ENCODE measurements at regions not wholly inside any gene's neighbourhood (a gene's known extent, or its start where the extent isn't known, plus 50 kb on each side); places are given as distances from the start of the nearest gene placed in this dataset.
"Not testable (repeated sequence)": the region's sequence is repeated elsewhere in the genome, so short reads cannot be mapped to it uniquely, and the experiment has no call there.

DNA sequence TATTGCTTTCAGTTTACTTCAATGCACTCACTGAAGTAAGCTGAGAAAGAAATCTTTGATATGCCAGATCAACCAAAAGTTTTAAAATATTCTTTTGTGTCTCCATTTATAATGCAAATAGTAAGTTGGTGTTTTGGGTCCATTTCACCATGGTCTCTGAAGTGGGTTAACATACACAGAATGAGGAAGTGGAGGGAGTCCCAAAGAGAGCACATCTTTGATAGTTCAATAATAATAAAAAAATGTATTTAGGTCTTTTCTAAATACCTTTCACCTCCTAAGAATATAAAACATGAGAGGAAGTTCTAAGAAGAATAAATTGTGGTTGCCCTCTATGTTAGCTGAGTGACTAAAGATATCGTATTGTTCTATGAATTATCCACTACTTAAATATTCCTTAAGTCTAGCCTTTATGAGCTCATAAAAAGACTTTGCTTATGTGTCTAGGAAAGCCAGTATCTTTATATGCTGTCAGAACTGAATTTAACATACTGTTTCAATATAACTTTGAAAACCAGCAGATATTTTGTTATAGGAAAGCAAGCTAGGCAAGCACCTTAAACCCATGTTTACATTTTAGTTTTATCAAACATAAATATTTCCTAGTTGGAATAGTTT is 148.7 kb upstream of the ZEB2 start:
- no peak for DNase-seq

DNA sequence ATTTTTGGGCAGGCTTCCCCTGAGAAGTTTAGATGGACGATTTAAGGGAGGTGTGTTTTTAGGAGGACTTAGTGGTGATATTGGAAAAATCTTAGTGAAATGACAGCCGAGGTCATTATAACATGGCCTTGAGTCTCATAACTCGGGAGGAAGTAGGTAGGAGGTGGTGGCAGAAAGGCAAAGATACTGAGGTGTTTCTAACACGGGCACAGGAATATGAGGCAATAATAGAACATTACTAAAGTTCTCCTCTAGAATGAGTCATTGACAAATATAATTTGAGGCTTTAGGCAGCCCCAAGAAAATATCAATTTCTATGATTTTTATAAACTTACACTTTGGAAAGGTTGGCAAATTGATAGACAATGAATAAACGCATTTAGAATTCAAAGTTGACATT is 146.1 kb upstream of the ZEB2 start:
- no peak for DNase-seq

DNA sequence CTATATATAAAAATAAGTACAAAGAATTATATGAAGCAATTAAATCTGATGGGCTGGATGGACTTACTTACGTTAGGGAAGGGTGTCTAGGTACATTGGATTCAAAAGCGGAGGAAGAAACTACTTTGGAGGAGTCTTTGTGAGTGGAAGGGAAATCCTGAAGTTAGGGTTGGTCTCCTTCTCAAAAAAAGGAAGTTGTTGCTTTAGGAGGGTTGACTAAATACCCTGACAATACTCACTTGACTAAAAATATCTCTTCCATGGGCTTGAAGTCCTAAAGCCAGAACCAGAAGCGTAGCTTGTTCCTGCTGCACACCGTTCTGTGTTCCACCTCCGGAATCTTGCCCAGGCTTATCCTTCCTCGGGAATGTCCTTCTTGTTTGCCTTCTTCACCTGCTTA is 143.3 kb upstream of the ZEB2 start:
- no peak for DNase-seq

DNA sequence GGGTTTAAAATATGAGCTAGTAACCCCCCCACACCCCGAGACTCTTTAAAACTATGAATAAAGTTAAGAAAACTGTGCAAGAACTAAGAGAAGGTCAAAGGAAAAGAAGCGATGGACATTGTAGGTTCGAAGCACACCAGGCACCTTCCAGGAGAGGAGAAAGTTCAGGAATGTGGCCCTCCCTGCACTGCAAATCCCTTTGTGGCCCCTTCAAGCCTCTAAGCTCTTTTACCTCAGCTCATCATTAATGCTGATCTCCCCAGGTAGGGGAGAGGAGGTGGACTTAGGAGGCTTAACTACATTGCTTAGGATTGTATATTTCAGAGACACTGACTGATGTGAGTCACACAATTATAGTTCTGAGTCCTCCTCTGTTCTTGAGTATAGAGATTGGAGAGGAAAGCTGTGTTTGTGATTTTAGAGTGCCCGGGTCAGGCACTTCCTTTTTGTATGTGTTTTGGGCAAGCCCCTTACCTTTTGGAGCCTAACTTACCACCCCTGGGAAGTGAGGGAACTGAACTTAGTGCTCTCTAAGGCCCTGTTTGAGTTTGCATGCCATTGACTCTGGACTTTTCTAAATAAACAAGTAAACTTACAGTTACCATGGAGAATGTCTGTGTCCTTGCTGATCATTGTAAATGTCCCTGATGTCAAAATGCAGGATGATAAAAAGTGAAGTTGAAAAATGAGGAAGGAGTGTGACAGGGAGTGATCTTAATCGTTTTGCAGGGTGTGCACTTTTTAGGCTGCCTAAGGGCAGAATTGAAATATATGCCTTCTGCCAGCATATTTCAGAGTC is 140.8 kb upstream of the ZEB2 start:
- no peak for DNase-seq

DNA sequence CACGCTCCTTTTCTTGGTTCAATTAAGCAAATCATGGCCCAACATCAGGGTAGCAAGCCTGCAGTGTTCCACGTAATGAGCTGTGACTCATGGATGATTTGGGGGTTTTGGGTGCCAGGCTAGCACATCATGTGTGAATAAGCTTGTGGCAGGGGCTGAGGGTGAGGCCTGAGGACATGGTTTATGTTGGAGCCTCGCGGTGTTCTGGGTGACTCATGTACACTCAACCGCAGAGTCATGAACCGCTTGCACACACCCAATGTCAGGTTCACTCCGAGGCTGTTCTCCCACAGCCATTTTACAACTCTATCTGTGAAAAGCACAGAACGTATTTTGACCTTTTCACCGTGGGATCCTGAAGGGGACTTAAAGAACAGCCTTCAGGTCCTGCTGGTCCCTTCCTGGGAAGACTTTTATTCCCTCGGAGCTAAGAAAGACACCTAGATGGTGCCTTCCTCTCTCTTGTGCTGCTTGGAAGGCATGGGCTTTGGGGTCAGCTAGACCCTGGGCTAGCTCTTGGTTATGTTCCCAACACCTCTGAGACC is 139.9 kb upstream of the ZEB2 start:
- no peak for DNase-seq

DNA sequence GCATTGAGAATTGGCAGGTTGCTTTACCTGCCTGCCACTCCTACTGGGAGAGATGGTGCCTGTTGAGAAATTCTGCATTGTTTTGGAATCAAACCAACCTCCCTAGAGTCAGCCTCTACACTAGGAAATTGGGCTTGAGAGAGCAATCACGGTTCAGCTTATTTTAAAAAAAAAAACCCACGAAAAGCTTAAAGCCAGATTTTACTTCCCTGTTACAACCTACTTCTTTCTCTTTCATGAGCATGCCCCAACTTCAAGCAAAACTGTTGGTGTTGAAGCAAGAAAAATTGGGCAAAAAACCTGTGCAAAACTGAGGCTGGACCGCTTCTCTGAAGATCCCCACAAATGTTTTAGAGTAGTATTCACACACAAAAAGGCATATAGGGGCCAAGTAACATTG is 134.6 kb upstream of the ZEB2 start:
- DNase-seq: no peak

DNA sequence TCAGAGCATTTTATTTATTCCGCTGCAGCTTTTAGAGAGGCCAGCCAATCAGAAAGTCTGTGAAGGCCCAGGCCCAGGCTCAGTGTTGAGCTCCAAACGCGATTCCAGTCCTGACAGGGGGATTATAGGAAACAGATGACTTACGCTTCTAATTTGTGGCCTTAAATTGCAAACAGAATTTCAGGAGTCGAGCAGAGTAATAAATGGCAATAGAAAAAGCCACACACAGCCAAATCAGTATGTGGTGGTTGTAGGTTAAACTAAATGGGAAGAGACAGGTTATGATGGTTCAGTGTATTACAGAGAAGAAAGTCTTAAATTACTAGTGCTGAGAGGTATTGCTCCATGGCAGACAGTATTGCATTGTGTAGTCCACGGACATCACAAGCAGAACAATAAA is 131.0 kb upstream of the ZEB2 start:
- DNase-seq: no peak

DNA sequence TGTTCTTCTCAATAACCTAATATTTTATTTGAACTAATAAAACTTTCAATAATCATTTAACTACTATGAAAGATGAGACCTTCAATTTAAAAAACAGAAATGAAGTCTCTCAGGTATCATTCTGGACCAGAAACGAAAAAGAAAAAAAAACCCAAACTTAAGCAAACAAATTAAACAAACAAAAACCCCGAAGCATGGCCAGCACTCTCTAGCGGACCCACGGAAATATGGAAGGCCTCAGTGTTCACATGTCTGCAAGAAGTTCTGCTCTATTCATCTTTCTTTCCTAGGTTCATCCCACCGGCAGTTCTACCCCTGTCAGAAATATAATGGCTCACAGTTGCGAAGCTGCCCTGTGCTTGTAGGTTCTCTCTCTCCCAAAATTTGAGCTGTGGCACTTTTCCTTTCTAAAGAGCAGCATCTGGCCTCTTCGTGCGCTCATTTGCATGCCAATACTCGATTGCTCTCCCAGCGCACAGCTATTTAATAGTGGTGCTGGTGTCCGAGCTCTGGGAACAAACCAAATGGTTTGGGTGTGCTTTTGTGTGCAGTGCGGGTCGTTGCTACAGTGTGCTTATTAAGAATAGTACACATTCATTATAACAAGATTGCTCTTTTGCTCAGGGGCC is 129.0 kb upstream of the ZEB2 start:
- no peak for DNase-seq

DNA sequence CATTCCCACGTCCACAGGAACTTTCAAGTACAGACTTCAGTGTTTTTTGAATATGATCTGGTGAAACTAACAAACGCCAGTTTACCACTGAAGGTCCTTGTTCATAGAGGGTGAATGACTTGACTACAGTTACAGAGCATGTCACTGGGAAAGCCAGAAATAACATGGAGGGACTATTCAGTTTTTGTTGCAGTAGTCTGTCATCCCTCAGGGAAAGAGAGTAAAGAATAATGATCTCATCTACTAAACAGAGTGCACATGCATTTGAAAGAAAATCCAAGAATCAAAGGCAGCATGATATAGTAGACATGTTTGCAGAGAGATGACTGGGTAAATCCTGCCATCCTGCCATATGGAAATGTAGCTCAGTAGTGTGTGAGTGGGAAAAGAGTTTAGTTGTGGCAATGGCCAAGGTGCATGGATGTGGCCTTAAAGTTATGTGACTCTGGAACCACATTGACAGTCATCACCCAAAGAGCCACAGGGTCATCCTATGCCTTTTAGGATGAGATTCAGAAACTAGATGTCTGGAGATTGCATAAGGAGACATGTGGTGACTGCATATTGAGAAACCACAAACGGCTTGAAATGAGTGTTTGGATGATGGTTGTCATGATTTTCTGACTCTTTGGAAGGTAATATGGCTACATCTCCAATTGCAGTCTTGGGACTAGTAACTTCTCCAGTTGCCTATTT is 125.3 kb upstream of the ZEB2 start:
- no peak for DNase-seq

DNA sequence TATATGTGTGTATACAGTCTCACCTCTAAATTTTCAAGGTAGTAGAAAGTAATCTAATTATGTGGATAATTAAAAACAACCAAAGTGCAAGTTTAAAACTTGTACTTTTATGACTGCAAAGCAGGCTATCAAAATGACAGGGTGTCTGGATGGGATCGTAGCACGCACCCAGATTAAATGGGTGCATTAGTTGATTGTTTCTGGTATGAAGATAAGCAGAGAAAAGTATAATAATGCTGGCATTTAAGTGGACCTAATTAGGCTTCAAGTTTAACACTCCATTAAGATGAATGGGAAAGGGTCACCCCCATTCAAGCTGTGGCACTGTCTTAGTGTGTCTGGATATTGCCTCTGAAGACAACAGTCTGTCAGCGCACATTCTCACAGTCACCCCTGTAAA is 124.6 kb upstream of the ZEB2 start:
- DNase-seq: no peak

DNA sequence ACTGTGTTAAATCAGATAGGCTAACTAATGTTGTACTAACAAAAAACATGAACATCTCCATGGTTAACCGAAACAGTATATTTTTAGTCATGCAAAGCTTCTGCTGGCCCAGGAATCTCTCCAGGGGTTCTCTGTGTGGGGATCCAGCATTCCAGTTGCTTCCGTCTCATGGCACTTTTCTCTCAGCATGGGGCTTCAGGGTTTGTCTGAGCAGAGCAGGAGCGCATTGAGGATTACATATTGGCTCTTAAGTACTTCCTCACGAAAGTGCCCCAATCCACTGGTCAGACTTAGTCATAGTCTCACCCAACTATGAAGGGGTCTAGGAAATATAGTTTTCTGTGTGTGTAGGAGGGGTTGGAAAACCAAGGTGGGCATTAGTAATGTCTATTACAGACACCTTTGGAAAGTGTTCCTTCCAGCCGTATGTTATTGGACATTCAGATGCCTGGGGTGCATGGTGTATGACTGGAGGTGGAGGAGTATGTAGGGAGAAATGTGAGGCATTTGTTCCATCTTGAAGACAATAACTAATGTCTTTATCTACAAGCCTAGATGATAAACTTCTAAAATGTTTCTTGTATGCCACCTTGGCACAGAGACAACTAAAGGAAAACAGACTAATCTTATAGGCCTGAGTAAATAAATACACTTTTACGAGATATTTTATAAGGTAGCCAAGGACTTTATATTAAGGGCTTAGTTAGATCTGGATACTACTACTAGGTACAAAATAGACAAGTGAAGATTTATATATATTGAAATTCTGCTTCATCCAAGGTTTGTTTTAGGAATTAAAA is 123.8 kb upstream of the ZEB2 start:
- no peak for DNase-seq

DNA sequence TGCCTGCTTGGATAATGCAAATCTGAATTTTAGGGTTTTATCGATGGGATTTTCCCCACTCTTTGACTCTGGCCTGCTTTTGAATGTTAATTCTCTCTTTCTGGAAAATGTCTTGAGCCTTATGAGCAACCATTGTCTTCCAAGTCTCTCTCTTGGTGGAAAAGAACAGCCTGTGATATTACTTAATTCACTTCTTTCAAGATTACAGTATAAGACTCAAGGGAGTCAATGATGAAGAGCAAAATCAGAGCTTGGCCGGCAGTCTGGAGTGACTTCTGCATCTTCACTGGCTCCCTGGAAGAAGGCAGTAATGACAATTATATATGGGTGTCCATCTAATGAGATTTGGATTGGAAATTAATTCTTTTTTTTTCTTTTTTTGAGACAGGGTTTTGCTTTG is 122.9 kb upstream of the ZEB2 start:
- DNase-seq: no peak

DNA sequence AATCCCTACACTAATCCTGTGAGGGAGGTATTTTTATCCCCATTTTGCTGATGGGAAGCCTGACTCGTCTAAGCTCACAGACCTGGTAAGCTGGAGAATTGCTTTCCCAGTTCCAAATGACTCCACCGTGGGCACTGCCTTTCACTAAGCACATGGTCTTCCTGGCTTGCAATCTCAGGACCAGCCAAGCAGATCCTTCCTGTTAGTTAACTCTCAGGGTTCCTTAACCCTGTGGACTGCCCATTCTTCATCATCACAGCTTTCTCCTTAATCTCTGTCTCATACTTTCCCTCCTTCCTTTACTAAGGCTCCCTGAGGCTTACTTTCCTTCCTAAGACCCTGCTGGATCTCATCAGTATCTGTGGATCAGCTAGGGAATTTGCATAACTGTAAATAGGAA is 122.2 kb upstream of the ZEB2 start:
- DNase-seq: no peak

DNA sequence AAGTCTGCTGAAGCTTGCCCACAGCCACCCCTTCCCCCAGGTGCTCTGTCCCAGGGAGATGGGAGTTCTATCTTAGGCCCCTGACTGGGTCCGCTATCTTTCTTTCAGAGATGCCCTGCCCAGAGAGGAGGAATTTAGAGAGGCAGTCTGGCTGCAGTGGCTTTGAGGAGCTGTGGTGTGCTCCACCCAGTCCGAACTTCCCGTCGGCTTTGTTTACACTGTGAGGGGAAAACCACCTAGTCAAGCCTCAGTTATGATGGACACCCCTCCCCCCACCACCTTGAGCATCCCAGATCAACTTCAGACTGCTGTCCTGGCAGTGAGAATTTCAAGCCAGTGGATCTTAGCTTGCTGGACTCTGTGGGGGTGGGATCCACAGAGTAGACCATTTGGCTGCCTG is 118.3 kb upstream of the ZEB2 start:
- not testable (repeated sequence) for DNase-seq

DNA sequence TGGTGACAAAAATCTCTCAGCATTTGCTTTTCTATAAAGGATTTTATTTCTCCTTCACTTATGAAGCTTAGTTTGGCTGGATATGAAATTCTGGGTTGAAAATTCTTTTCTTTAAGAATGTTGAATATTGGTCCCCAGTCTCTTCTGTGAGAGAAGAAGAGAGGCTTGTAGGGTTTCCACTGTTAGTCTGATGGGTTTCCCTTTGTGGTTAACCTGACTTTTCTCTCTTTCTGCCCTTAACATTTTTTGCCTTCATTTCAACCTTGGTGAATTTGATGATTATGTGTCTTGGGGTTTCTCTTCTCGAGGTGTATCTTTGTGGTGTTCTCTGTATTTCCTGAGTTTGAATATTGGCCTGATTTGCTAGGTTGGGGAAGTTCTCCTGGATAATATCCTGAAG is 116.9 kb upstream of the ZEB2 start:
- DNase-seq: not testable (repeated sequence)

DNA sequence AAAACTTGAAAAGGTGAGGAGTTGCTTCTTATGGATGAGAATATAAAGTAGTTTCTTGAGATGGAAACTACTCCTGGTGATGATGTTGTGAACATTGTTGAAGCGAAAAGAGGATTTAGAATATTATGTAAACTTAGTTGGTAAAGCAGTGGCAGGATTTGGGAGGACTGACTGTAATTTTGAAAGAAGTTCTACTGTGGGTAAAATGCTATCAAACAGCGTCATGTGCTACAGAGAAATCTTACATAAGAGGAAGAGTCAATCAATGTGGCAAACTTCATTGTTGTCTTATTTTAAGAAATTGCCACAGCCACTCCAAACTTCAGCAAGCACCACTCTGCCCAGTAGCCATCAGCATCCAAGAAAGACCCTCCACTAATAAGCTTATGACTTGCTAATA is 112.9 kb upstream of the ZEB2 start:
- no peak for DNase-seq

DNA sequence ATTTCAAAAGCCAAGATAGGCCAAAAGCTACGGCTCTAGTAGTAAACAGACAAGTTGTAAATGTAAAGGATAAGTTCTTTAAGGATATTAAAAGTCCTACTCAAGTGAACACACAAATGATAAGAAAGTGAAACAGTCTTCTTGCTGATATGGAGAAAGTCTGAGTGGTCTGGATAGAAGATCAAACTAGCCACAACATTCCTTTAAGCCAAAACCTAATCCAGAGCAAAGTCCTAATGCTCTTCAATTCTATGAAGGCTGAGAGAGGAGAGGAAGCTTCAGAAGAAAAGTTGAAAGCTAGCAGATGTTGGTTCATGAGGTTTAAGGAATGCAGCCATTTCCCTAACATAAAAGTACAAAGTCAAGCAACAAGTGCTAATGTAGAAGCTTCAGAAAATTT is 111.7 kb upstream of the ZEB2 start:
- DNase-seq: no peak

DNA sequence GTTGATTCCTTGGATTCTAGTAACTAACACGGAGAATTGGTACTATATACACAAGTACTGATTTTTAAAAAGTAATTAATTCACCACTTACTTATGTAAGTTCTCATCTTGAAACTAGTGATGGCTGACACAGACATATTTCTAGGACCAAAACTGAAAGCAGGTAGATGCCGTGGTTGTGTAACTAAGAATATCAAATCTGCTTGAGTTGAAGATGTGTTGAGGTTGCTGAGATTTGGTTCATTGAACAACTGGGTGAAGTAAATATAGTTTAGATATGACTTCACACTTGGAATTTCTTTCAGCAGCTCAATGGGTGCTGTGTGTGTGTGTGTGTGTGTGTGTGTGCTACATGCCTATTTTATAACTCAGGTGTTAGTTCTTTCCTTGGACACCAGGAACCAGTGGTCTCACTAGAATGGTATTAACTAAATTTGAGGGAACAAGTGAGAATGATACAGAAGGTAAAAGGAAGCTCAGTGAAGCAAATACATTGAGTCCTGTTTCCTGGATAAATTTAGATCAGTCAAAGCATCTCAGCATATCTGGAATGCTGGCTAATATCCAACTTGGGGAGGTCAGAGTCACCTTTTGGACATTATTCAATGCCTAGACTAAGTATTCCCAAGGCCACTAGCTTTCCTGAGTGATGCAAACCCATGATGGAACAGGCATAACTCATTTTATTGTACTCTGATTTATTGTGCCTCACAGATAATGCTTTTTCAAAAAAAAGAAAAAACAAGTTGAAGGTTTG is 110.7 kb upstream of the ZEB2 start:
- DNase-seq: no peak

DNA sequence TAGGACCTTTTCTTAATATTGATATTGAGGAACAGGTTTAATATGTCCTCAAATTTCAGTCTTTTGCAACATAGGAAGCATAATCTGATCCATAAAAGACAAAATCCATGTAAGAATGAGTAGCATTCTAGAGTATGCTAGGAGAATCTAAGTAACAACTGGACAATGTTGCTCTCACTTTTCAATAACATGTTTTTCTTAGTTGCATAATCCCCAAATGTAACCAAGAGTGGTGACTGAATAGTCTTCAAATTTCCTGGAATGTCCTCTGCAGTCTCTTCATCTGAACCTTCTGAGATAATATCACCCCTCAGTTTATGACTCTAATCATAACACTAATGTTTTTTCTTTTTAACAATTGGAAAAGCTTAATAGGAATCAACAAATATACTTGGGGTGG is 110.0 kb upstream of the ZEB2 start:
- DNase-seq: no peak

DNA sequence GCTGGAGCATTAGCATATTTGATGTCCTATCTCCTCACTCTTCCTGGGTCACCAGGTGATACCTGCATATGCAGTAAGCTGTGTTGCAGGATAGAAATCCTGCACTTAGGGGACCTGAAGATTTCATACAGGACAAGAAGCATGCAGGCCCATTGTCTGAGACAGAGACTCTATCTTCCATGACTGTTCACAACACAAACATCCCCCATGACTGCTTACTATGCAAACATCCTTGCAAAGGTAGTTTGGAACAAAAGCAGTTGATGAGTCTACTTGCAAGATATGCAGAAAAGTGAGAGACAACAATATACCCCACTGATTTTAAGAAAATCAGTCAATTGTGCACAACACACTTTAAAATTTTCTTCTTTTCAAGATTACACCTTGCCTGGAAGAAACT is 108.6 kb upstream of the ZEB2 start:
- DNase-seq: no peak

DNA sequence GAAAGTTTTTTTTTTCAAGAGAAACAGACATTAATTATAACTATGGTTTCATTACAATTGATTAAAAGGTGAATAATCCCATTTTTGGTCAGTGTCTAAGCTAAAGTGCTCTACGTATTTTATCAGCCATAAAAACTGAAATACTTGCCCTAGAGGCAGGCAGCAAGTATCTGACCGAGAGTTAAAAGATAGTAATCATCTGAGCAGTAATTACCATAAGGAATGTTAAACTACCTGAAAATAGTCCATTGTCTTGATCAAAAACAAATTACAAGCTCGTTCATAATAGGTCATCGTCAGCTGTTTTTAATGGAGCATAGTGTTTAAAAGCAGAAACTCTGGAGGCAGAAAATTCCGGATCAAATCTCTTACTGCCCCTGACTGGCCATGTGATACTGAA is 105.7 kb upstream of the ZEB2 start:
- DNase-seq: no peak

DNA sequence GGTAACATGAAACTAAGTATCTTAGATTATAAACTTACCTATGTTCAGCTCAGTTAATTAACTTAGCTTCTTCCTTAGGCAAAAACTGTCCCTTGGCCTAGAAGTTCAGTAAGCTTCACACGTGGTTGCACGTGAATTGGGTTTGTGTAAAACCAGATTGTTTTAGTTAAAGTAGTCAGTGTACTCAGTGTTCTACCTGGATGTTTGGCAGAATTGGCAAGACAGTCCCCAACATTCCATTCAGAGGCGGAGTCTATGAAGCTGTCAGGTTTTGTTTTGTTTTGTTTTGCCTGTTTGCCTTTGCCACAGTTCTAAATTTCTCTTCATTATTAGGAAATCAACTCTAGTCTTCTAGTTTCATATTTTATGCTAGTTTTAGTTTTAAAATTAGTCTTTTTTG is 105.3 kb upstream of the ZEB2 start:
- DNase-seq: no peak
